Activated T-cell treated with anti-CD3 and anti-CD28 coated beads, Interleukin-2, amount 50 U/mL, for 4 hours (primary cell): ENCODE measurements at regions not wholly inside any gene's neighbourhood (a gene's known extent, or its start where the extent isn't known, plus 50 kb on each side); places are given as distances from the start of the nearest gene placed in this dataset.

Experiments used
- ATAC-seq, 2 donors: fragments of 200-7000 bp; cut with Tn5 transposase; one replicate each; pipeline ENCODE4 v1.10.0; 2021
- DNase-seq: peaks from one replicate; pipeline ENCODE4 v3.0.0-alpha.2; 2020
- H3K27me3 Mint-ChIP-seq: one replicate; pipeline ENCODE4 v1.8.0; 2021; ENCODE audit warnings: low read depth, mixed read lengths
- H3K36me3 Mint-ChIP-seq: one replicate; pipeline ENCODE4 v1.8.0; 2022; ENCODE audit warnings: mixed read lengths; ENCODE audit not compliant: insufficient read depth
- H3K4me1 Mint-ChIP-seq: one replicate; pipeline ENCODE4 v1.8.0; 2021; ENCODE audit warnings: low read depth, mixed read lengths
- H3K4me3 Mint-ChIP-seq: one replicate; pipeline ENCODE4 v1.8.0; 2021; ENCODE audit warnings: mild to moderate bottlenecking, moderate library complexity, mixed read lengths
- H3K9me3 Mint-ChIP-seq: one replicate; pipeline ENCODE4 v1.8.0; 2021; ENCODE audit warnings: mixed read lengths

DNA sequence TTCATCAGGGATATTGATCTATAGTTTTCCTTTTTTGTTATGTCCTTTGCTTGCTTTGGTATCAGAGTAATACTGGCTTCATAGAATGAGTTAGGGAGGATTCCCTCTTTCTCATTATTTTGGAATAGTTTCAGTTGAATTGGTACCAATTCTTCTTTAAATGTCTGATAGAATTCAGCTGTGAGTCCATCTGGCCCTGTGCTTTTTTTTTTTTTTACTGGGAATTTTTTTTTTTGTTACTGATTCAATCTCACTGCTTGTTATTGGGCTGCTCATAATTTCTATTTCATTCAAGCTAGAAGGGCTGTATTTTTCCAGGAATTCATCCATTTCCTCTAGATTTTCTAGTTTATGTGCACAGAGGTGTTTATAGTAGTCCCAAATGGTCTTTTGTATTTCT is 103.9 kb downstream of the RND3 start:
- no peak for ATAC-seq
- no peaks in the 10 kb centered on the region for H3K4me1 Mint-ChIP-seq
- H3K36me3 Mint-ChIP-seq, result no peaks in the 10 kb centered on the region
- peaks cover 2% of the 10 kb centered on the region for H3K27me3 Mint-ChIP-seq
- DNase-seq, result no peak
- no peak overlapping the region for H3K4me3 Mint-ChIP-seq
- peaks cover 9% of the 10 kb centered on the region for H3K9me3 Mint-ChIP-seq

DNA sequence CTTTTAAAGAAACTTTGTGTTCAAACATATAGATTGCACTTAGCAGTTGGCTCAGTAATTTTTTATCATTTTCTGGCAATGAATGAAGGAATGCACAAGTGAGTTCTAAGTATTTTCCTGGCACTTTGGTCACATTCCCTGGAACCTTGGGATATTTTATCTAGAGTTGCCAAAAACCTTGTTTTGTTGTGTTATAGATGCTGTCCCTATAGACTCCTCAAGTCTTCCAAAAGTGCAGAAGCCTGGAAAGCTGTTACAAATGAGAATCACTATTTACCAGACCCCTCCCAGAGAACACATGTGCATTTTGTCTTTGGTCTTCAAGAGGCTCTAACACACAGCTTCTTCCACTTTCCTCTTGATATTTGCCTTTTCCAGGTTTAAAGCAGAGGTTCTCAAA is 108.3 kb downstream of the RND3 start:
- Mint-ChIP-seq H3K27me3 (no peaks in the 10 kb centered on the region), H3K36me3 (no peaks in the 10 kb centered on the region), H3K9me3 (no peaks in the 10 kb centered on the region), H3K4me3 (no peak overlapping the region), H3K4me1 (no peaks in the 10 kb centered on the region)
- no peak for DNase-seq
- ATAC-seq, result no peak

DNA sequence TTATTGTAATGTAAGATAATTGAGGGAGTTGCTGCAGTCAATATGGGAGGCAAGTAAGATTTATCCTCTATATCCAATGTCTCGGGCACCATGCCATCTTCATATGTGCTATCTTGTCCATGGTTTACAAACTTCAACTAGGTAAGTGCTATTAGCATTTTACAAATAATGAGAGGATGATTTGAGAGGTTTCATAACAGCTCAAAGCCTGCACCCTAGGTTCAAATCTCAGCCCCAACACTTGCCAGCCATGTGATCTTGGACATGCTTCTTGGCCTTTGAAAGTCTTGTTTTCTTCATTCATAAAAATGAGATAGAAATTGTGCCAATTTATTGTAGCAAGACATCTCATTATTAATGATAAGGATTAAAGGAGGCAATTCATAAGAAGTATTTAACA is 108.8 kb downstream of the RND3 start:
- no peak for DNase-seq
- Mint-ChIP-seq H3K27me3 (no peaks in the 10 kb centered on the region), H3K4me1 (no peaks in the 10 kb centered on the region), H3K36me3 (no peaks in the 10 kb centered on the region), H3K4me3 (no peak overlapping the region), H3K9me3 (no peaks in the 10 kb centered on the region)
- ATAC-seq, result no peak

DNA sequence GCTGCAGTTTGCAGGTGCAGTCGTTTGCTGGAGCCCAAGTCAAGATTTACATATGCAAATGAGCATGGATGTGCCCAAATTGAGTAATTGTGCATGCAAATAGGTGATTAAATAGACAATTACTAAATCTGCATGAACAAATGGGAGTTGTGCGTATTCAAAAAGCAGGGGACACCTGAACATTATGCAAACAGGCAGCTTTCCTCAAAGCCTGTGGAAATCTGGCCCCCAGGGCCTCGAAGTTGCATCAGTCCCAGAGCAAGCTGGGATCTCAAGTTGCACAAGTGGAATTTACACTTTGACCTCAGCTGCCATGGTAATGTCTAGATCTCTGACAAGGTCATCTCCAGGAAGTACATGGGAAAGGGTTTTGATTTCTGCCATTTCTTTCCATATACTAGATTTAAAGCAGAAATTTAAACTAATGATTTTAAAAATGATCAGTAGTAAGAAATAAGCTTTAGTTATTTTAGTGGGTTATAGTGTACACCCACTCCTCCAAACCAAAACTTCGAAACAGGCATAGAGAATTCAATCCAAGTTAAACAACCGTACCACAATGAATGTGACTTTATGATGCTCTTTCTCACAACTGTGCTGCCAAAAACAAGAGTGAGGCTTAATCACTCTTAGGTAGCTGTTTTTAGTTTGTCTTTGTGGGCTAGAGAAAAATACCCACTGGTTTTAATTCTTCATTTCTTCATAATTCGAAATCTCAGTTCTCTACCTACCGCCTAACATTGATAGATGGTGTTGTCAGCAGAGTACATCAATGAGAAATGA is 110.7 kb downstream of the RND3 start:
- no peak for DNase-seq
- no peaks in the 10 kb centered on the region for H3K36me3 Mint-ChIP-seq
- ATAC-seq, result no peak
- no peaks in the 10 kb centered on the region for H3K4me1 Mint-ChIP-seq
- H3K27me3 Mint-ChIP-seq, result no peaks in the 10 kb centered on the region
- H3K9me3 Mint-ChIP-seq, result no peaks in the 10 kb centered on the region
- no peak overlapping the region for H3K4me3 Mint-ChIP-seq

DNA sequence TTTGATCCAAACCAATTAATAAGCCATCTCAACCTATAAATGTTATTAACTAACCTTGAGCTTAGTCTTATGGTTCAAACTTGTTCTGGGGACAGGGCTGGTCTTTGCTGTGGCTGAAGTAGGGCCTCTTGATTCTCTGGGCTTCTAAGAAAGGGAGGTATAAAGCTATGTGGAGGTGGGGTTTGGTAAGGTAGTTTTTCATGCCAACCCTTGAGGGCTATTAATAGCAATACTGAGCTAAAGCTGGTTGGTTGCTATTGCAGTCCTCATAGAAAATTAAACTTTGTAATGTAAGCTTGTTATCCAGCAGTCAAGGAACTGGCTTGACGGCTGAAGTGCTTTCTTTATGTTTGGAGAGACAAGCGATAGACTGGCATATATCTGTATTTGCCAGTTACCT is 112.1 kb downstream of the RND3 start:
- H3K4me1 Mint-ChIP-seq, result no peaks in the 10 kb centered on the region
- ATAC-seq (no peak), DNase-seq (no peak)
- no peaks in the 10 kb centered on the region for H3K27me3 Mint-ChIP-seq
- no peaks in the 10 kb centered on the region for H3K9me3 Mint-ChIP-seq
- H3K36me3 Mint-ChIP-seq, result no peaks in the 10 kb centered on the region
- H3K4me3 Mint-ChIP-seq, result no peak overlapping the region

DNA sequence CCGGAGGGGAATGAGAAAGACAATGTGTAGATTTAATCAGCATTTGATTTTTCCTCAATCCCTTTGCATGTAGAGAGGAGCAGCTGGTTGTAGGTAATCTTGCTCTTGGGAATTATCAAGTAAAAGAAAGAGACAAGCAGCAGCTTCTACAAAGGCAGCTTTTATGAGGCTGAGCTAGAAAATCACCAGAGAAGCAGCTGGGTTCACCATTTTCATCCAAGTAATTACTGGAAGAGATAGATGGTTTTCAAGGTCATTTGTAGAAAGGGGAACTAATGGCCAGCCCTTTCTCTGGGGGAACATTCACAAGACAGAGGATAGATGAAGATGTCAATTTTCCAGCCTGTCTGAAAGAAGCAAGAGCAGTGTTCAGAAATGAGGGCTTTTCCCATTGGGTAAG is 113.0 kb downstream of the RND3 start:
- no peaks in the 10 kb centered on the region for H3K4me1 Mint-ChIP-seq
- ATAC-seq, result no peak
- H3K36me3 Mint-ChIP-seq, result no peaks in the 10 kb centered on the region
- H3K9me3 Mint-ChIP-seq, result no peaks in the 10 kb centered on the region
- H3K4me3 Mint-ChIP-seq, result no peak overlapping the region
- DNase-seq, result no peak
- no peaks in the 10 kb centered on the region for H3K27me3 Mint-ChIP-seq

DNA sequence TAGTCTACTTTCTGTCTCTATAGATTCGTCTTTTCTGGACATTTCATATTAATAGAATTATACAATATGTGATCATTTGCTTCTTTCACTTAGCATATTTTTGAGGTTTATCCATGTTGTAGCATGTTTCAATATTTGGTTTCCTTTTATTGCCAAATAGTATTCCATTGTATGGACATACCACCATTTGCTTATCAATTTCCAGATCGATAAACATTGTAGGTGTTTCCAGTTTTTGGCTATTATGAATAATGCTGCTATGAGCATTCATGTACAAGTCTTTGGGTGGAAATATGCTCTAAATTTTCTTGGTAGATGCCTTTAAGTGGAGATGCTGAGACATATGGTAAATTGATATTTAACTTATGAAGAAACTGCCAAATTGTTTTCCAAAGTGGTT is 114.1 kb downstream of the RND3 start:
- Mint-ChIP-seq H3K4me3 (no peak overlapping the region), H3K27me3 (no peaks in the 10 kb centered on the region), H3K36me3 (no peaks in the 10 kb centered on the region), H3K4me1 (no peaks in the 10 kb centered on the region), H3K9me3 (no peaks in the 10 kb centered on the region)
- DNase-seq (no peak), ATAC-seq (no peak)

DNA sequence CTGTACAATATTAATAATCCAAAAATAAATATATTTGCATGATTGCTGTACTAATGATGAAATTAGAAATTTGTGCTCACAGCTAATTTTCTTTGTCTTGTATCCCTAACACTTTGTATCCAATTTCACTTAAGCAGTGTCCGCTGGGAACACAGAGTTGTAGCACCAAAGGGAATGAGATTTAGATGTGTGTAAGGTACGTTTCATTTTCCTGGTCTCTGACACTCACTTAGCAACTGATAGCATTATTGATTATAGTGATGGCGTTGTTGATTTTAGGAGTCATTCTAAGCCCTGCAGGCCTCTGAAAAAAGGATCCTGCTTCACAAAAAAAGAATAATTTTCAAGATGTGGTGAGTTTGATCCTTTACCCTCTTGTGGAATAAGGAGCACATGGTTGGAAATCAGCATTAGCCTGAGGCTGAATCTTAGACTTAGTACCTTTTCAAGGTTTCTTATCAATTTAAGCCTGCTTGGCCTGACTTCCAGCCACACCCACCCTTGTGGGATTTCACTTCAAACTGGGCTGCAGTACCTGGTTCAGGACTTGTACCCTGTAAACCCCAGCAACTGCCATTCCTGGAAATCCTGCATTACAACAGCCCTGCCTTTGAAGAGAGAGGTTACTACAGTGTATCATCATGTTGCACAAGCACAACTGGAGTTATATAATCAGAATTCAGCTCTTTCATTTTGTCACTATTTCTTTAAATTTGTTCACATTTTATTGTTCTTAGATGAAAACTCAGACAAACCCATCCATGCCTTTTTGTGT is 116.2 kb downstream of the RND3 start:
- ATAC-seq, result no peak
- Mint-ChIP-seq H3K36me3 (no peaks in the 10 kb centered on the region), H3K27me3 (no peaks in the 10 kb centered on the region), H3K4me1 (no peaks in the 10 kb centered on the region), H3K9me3 (no peaks in the 10 kb centered on the region), H3K4me3 (no peak overlapping the region)
- no peak for DNase-seq

DNA sequence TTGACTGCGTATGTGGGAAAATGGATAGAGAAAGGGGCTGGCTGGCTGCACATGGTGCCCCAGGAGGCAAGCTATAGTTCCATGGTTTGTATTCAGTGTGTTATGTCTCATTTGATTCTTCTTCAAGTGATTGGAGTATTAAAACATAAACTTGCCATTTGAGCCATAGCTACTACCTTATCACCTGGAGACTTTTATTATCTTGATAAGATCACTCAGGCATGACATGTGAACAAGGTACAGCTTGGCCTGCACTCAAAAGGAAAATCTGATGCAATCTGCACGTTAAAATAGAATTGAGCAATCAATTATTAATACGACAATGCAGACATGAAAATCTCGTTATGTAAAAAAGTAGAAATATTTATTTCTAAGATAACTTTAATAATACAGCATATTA is 116.9 kb downstream of the RND3 start:
- no peaks in the 10 kb centered on the region for H3K36me3 Mint-ChIP-seq
- no peaks in the 10 kb centered on the region for H3K27me3 Mint-ChIP-seq
- no peaks in the 10 kb centered on the region for H3K4me1 Mint-ChIP-seq
- ATAC-seq, result no peak
- no peak for DNase-seq
- no peak overlapping the region for H3K4me3 Mint-ChIP-seq
- no peaks in the 10 kb centered on the region for H3K9me3 Mint-ChIP-seq

DNA sequence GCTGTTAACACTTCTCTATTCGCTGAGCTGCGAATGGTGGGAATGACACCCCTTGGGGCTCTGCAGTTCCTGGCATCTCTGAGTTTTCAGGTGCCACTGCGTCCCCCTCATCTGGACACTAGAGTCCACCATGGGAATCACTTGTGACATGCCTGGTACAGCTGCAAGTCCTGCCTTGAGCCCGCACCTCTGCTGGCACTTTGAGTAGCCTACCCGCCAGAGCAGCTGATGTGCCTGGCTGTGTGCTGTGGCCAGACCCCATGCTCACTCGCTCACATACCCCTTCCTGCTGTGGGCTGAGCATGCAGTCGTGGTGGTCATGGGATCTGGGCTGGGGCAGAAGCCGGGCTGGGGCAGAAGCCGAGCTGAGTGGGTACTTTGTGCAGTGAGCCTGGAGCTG is 117.6 kb downstream of the RND3 start:
- Mint-ChIP-seq H3K4me1 (no peaks in the 10 kb centered on the region), H3K4me3 (no peak overlapping the region), H3K36me3 (no peaks in the 10 kb centered on the region), H3K27me3 (no peaks in the 10 kb centered on the region), H3K9me3 (no peaks in the 10 kb centered on the region)
- ATAC-seq, result no peak
- no peak for DNase-seq

DNA sequence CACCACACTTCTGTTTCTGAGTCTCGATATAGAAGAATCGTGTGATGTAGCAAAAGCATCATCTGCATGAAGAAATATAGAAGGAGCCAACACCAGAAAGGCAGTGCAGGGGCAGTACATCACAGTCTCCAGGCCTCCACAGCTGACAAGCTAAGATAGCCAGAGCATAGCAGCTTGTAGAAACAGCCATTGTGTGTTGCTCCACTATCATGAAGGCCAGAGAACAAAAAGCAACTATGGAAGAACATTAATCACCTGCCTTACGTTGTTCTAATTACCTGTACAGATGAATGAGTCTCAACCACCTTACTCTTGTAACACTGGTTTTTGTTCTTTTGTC is 129.0 kb downstream of the RND3 start:
- Mint-ChIP-seq H3K36me3 (no peaks in the 10 kb centered on the region), H3K9me3 (peaks cover 3% of the 10 kb centered on the region), H3K4me3 (no peak overlapping the region), H3K4me1 (no peaks in the 10 kb centered on the region), H3K27me3 (no peaks in the 10 kb centered on the region)
- DNase-seq (no peak), ATAC-seq (no peak)

DNA sequence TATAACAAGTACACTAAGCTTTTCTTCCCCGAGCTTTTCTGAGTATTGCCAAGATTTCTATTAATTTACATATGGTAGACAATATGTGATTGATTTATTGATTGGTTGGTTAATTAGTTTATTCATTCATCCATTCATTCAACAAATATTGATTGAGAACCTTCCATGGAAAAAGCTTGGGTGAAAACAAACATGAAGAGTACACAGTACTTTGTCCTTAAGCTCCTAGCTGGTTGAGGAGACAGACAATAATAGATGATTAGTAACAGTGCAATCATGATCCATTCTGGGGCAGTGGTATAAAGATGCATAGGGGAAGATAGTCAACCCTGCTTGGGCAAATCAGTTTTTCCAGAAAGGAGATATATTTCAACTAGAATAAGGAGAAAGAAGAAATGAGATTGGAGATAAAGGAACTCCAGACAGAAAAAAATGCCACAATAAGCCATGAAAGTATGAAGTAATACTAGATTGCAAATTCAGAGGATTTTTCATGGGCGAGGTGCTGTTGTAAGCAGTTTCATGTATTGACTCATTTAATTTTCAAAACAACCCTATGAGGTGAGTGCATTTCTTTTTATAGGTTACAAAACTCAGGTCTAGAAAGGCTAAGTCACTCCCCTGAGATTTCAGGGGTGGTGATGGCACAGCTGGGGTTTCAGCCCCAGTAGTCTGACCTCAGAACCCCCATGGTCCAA is 129.5 kb downstream of the RND3 start:
- Mint-ChIP-seq H3K36me3 (no peaks in the 10 kb centered on the region), H3K4me1 (no peaks in the 10 kb centered on the region), H3K9me3 (peaks cover 3% of the 10 kb centered on the region), H3K4me3 (no peak overlapping the region), H3K27me3 (no peaks in the 10 kb centered on the region)
- ATAC-seq, result no peak
- DNase-seq, result no peak

DNA sequence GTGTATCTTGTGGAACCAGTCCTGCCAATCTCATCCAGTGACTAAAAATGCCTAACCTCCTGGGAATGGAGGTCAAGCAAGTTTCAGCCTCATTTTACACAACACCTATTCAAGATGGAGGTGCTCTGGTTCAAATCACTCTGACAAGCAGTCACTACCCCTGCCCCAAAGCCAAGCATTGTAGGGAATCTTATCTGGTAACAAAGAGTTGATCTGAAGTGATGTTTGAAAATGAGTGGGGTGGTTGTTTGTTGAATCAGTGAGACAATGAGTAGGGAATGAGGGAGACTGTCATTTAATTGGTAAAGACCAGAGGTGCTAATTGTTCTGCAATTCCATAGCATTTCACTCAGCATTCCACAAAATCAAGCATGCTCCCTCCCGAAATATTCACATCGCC is 132.0 kb downstream of the RND3 start:
- DNase-seq (no peak), ATAC-seq (no peak)
- Mint-ChIP-seq H3K36me3 (no peaks in the 10 kb centered on the region), H3K27me3 (no peaks in the 10 kb centered on the region), H3K4me1 (no peaks in the 10 kb centered on the region), H3K9me3 (peaks cover 3% of the 10 kb centered on the region), H3K4me3 (no peak overlapping the region)

DNA sequence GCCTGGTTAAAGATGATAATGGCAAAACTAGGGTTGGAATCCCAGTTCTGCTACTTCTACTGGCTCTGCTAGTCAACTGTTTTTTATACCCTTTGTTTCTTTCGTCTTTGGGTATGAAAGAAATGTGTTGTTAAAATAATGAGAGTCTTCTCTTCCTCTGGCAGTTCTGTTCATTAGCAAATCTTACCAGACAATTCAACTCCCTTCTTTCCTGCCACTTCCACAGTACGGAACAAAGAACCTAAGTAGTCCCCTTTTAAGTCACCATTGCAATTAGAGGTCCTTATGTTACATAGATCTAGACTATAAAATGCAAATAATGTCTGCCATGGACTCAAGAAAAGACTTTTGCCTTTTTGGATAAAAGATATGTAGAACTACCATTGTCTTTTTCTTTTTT is 134.1 kb downstream of the RND3 start:
- Mint-ChIP-seq H3K4me3 (no peak overlapping the region), H3K36me3 (no peaks in the 10 kb centered on the region), H3K9me3 (peaks cover 3% of the 10 kb centered on the region), H3K27me3 (no peaks in the 10 kb centered on the region), H3K4me1 (no peaks in the 10 kb centered on the region)
- ATAC-seq (no peak), DNase-seq (no peak)

DNA sequence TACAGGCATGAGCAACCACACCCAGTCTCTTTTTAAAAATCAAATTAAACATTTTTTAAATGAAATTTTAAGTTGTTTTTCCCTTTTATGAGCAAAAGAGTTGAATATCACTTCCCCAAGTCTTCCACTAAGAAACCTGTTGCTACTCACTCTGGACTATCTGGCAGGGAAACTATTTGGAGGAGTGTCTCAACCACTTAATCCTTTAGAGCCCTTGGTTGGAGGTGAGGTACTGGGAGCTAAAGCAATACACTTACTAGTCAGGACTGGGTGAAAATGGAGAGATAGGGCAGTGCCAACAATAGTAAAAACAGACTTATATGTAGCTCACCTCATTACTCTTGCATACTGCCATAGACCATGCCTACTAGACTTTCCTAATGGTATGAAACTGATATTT is 135.5 kb downstream of the RND3 start:
- Mint-ChIP-seq H3K9me3 (no peaks in the 10 kb centered on the region), H3K4me3 (no peak overlapping the region), H3K4me1 (no peaks in the 10 kb centered on the region), H3K27me3 (no peaks in the 10 kb centered on the region), H3K36me3 (no peaks in the 10 kb centered on the region)
- no peak for ATAC-seq
- DNase-seq, result no peak
